ENCODE measurements at regions not wholly inside any gene's neighbourhood (a gene's known extent, or its start where the extent isn't known, plus 50 kb on each side); places are given as distances from the start of the nearest gene placed in this dataset. TPM values are rescaled to one million over a fixed set of nuclear protein-coding genes. Genes with fewer than 3 reads are reported as not detected.

GRCh38 chr6:53413326-53413725 lies 64.6 kb upstream of the ELOVL5 start:
- no peak for DNase-seq

- DNase-seq, result no peak
Observed at GRCh38 chr6:53412751-53413150, 64.0 kb upstream of the ELOVL5 start.

- DNase-seq, result no peak
Observed at GRCh38 chr6:53412021-53412715, 63.4 kb upstream of the ELOVL5 start.

- no peak for DNase-seq
Observed at GRCh38 chr6:53411451-53411850, 62.7 kb upstream of the ELOVL5 start.

- DNase-seq, result no peak
Observed at GRCh38 chr6:53410508-53411258, 61.9 kb upstream of the ELOVL5 start.

- DNase-seq, result no peak
Observed at GRCh38 chr6:53408826-53409225, 60.1 kb upstream of the ELOVL5 start.

GRCh38 chr6:53399027-53399344 lies 50.2 kb upstream of the ELOVL5 start:
- DNase-seq, result no peak

- no peak for DNase-seq
Observed at GRCh38 chr6:53398247-53399026, 49.7 kb upstream of the ELOVL5 start.

Small RNA genes in the stretch of these regions (small RNA-seq; reads per million reads assigned to genes)
- gene NANOGP3 (ENCODE audit: low replicate concordance), result not detected
